ENCODE measurements at regions not wholly inside any gene's neighbourhood (a gene's known extent, or its start where the extent isn't known, plus 50 kb on each side); places are given as distances from the start of the nearest gene placed in this dataset.

- no peak for DNase-seq
Observed at GRCh38 chr7:52980129-52980528, 55.3 kb upstream of the POM121L12 start.

- DNase-seq: no peak
Observed at GRCh38 chr7:52973126-52973525, 62.3 kb upstream of the POM121L12 start.

GRCh38 chr7:52962402-52963076, 72.9 kb upstream of the POM121L12 start:
- DNase-seq: no peak

GRCh38 chr7:52961084-52961483, 74.3 kb upstream of the POM121L12 start:
- no peak for DNase-seq

- no peak for DNase-seq
Observed at GRCh38 chr7:52959878-52960660, 75.4 kb upstream of the POM121L12 start.

GRCh38 chr7:52959336-52959735, 76.1 kb upstream of the POM121L12 start:
- no peak for DNase-seq

- DNase-seq: no peak
Observed at GRCh38 chr7:52958621-52959140, 76.8 kb upstream of the POM121L12 start.

GRCh38 chr7:52956379-52956915, 79.0 kb upstream of the POM121L12 start:
- no peak for DNase-seq

- DNase-seq: no peak
Observed at GRCh38 chr7:52955522-52955921, 79.9 kb upstream of the POM121L12 start.

GRCh38 chr7:52944921-52945320, 90.5 kb upstream of the POM121L12 start:
- DNase-seq: no peak

- no peak for DNase-seq
Observed at GRCh38 chr7:52940481-52940880, 95.0 kb upstream of the POM121L12 start.

- no peak for DNase-seq
Observed at GRCh38 chr7:52938455-52939133, 96.8 kb upstream of the POM121L12 start.

GRCh38 chr7:52936750-52937149, 98.7 kb upstream of the POM121L12 start:
- no peak for DNase-seq

- DNase-seq: no peak
Observed at GRCh38 chr7:52928591-52928990, 106.8 kb upstream of the POM121L12 start.

GRCh38 chr7:52925332-52925731, 110.1 kb upstream of the POM121L12 start:
- no peak for DNase-seq

- DNase-seq: no peak
Observed at GRCh38 chr7:52920977-52921376, 114.5 kb upstream of the POM121L12 start.

- DNase-seq: no peak
Observed at GRCh38 chr7:52917982-52918578, 117.4 kb upstream of the POM121L12 start.

GRCh38 chr7:52911795-52912194, 123.6 kb upstream of the POM121L12 start:
- DNase-seq: no peak

GRCh38 chr7:52911326-52911725, 124.1 kb upstream of the POM121L12 start:
- no peak for DNase-seq

GRCh38 chr7:52909935-52910334, 125.5 kb upstream of the POM121L12 start:
- DNase-seq: no peak

GRCh38 chr7:52909131-52909530, 126.3 kb upstream of the POM121L12 start:
- no peak for DNase-seq

GRCh38 chr7:52897713-52898112, 137.7 kb upstream of the POM121L12 start:
- DNase-seq: no peak

- no peak for DNase-seq
Observed at GRCh38 chr7:52897288-52897687, 138.1 kb upstream of the POM121L12 start.
